Astrocyte (in vitro differentiated cells and primary cell): ENCODE measurements at regions not wholly inside any gene's neighbourhood (a gene's known extent, or its start where the extent isn't known, plus 50 kb on each side); places are given as distances from the start of the nearest gene placed in this dataset.

Source experiments
- EZH2 ChIP-seq: IDR thresholded peaks from 2 replicates; pipeline ENCODE4 v1.6.1; 2012; ENCODE audit warnings: mild to moderate bottlenecking, low read length, inconsistent platforms; ENCODE audit not compliant: insufficient read depth
- TF ChIP-seq, protein P1 (sequence below): IDR thresholded peaks from 2 replicates; pipeline ENCODE4 v1.5.1; 2011; ENCODE audit warnings: low read depth, mild to moderate bottlenecking, inconsistent platforms, low read length, moderate library complexity; ENCODE audit not compliant: insufficient read depth

DNA sequence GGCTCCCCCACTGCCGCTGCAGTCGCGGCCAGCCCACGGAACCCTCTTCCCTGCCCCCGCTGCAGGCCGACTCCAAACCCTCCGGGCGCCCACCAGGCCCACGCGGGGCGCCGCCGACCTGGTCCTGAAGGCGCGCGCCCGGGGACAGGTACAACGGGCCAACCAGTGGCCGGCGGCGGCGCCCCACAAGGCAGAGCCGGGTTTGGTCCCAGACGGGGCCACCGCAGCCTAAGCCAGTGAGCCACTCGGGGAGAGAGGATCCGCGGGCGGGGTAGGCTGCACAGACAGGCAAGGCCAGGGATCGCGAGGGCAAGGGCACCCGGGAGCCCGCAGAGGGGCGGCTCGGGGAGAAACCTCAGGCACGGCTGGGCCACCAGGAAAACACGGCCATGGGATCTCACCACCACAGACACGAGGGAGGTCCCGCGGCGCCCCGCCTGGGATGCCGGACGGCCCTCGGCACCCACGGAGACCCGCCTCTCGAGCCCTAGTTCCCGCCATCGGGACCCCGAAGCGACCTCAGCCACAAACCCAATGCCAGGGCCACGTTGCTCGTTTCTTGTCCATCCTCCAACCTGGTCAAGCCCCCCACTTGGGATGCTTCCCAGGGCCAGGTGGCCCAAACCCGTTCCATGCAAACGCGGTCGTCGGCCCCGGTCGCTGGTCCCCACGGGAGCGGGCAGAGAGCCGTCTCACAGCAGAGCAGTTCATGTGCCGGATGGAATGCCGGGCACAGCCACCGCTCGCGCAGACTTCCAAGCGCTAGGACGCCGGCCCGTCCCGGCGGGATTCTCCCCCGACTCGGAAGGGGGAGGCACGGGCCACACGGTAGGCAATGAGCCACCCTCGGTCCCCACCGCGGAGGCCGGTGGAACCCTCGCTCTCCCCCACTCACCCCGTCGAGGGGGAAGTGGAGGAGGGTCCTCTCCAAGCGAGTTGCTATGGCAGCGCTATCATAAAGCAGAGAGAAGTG, 1956.6 kb upstream of the DEFB115 start:
- TF ChIP-seq, protein P1, sequence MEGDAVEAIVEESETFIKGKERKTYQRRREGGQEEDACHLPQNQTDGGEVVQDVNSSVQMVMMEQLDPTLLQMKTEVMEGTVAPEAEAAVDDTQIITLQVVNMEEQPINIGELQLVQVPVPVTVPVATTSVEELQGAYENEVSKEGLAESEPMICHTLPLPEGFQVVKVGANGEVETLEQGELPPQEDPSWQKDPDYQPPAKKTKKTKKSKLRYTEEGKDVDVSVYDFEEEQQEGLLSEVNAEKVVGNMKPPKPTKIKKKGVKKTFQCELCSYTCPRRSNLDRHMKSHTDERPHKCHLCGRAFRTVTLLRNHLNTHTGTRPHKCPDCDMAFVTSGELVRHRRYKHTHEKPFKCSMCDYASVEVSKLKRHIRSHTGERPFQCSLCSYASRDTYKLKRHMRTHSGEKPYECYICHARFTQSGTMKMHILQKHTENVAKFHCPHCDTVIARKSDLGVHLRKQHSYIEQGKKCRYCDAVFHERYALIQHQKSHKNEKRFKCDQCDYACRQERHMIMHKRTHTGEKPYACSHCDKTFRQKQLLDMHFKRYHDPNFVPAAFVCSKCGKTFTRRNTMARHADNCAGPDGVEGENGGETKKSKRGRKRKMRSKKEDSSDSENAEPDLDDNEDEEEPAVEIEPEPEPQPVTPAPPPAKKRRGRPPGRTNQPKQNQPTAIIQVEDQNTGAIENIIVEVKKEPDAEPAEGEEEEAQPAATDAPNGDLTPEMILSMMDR: no peak
- TF ChIP-seq EZH2: no peak
